SK-N-MC (cell line): ENCODE measurements at regions not wholly inside any gene's neighbourhood (a gene's known extent, or its start where the extent isn't known, plus 50 kb on each side); places are given as distances from the start of the nearest gene placed in this dataset.

ENCODE experiments used
- EZH2 ChIP-seq: fragments of 200-600 bp; sonication (generic); IDR thresholded peaks from one replicate; pipeline ENCODE4 v1.6.1; 2017; ENCODE audit warnings: antibody characterized with exemption
- POLR2AphosphoS5 ChIP-seq: IDR thresholded peaks from 2 replicates; pipeline ENCODE4 v1.6.1; 2012; ENCODE audit warnings: mild to moderate bottlenecking, low read depth, low read length, borderline replicate concordance

GRCh38 chr3:6526321-6526720, 334.6 kb upstream of the GRM7 start:
- TF ChIP-seq POLR2AphosphoS5 (no peak), EZH2 (no peak)
